Activated T-cell treated with anti-CD3 and anti-CD28 coated beads, Interleukin-2, amount 50 U/mL, for 24 hours (primary cell): ENCODE measurements at regions not wholly inside any gene's neighbourhood (a gene's known extent, or its start where the extent isn't known, plus 50 kb on each side); places are given as distances from the start of the nearest gene placed in this dataset.

ENCODE experiments used
- DNase-seq: peaks from one replicate; pipeline ENCODE4 v3.0.0-alpha.2; 2020
- H3K27ac Mint-ChIP-seq: 2 replicates; pipeline ENCODE4 v1.8.0; 2020; ENCODE audit warnings: mild to moderate bottlenecking, mixed read lengths
- H3K27me3 Mint-ChIP-seq: 2 replicates; pipeline ENCODE4 v1.8.0; 2020; ENCODE audit warnings: mixed read lengths
- H3K36me3 Mint-ChIP-seq: 2 replicates; pipeline ENCODE4 v1.8.0; 2020; ENCODE audit warnings: low read depth, mixed read lengths
- H3K4me1 Mint-ChIP-seq: 2 replicates; pipeline ENCODE4 v1.8.0; 2020; ENCODE audit warnings: low read depth, mixed read lengths
- H3K4me3 Mint-ChIP-seq: 2 replicates; pipeline ENCODE4 v1.8.0; 2020; ENCODE audit warnings: mild to moderate bottlenecking, moderate library complexity, mixed read lengths
- H3K9me3 Mint-ChIP-seq: 2 replicates; pipeline ENCODE4 v1.8.0; 2020; ENCODE audit warnings: mixed read lengths

GRCh38 chrX:128780934-128781333 is 728.7 kb upstream of the ACTRT1 start:
- DNase-seq: no peak
- Mint-ChIP-seq H3K4me1 (peaks cover 21% of the 10 kb centered on the region), H3K4me3 (no peak overlapping the region), H3K27me3 (peaks cover 7% of the 10 kb centered on the region), H3K9me3 (no peaks in the 10 kb centered on the region), H3K36me3 (no peaks in the 10 kb centered on the region), H3K27ac (no peak overlapping the region)

- Mint-ChIP-seq H3K9me3 (no peaks in the 10 kb centered on the region), H3K27ac (no peak overlapping the region), H3K27me3 (no peaks in the 10 kb centered on the region), H3K36me3 (no peaks in the 10 kb centered on the region), H3K4me3 (no peak overlapping the region), H3K4me1 (no peaks in the 10 kb centered on the region)
- DNase-seq: no peak
Observed at GRCh38 chrX:128769495-128769894, 717.3 kb upstream of the ACTRT1 start.

GRCh38 chrX:128759745-128760144 is 707.5 kb upstream of the ACTRT1 start:
- no peak for DNase-seq
- Mint-ChIP-seq H3K4me1 (no peaks in the 10 kb centered on the region), H3K4me3 (no peak overlapping the region), H3K9me3 (no peaks in the 10 kb centered on the region), H3K27ac (no peak overlapping the region), H3K27me3 (peaks cover 15% of the 10 kb centered on the region), H3K36me3 (no peaks in the 10 kb centered on the region)

- Mint-ChIP-seq H3K4me3 (no peak overlapping the region), H3K9me3 (no peaks in the 10 kb centered on the region), H3K27me3 (peaks cover 15% of the 10 kb centered on the region), H3K36me3 (no peaks in the 10 kb centered on the region), H3K4me1 (no peaks in the 10 kb centered on the region), H3K27ac (no peak overlapping the region)
- no peak for DNase-seq
Observed at GRCh38 chrX:128759177-128759576, 707.0 kb upstream of the ACTRT1 start.

- no peak for DNase-seq
- Mint-ChIP-seq H3K9me3 (no peaks in the 10 kb centered on the region), H3K4me1 (no peaks in the 10 kb centered on the region), H3K27me3 (peaks cover 14% of the 10 kb centered on the region), H3K27ac (no peak overlapping the region), H3K4me3 (no peak overlapping the region), H3K36me3 (no peaks in the 10 kb centered on the region)
Observed at GRCh38 chrX:128754130-128754529, 701.9 kb upstream of the ACTRT1 start.

GRCh38 chrX:128739539-128739938 is 687.3 kb upstream of the ACTRT1 start:
- Mint-ChIP-seq H3K27ac (no peak overlapping the region), H3K4me3 (no peak overlapping the region), H3K36me3 (no peaks in the 10 kb centered on the region), H3K4me1 (no peaks in the 10 kb centered on the region), H3K27me3 (no peaks in the 10 kb centered on the region), H3K9me3 (no peaks in the 10 kb centered on the region)
- DNase-seq: no peak

- Mint-ChIP-seq H3K27me3 (peaks cover 18% of the 10 kb centered on the region), H3K4me3 (no peak overlapping the region), H3K4me1 (no peaks in the 10 kb centered on the region), H3K36me3 (no peaks in the 10 kb centered on the region), H3K27ac (no peak overlapping the region), H3K9me3 (no peaks in the 10 kb centered on the region)
- no peak for DNase-seq
Observed at GRCh38 chrX:128728943-128729342, 676.7 kb upstream of the ACTRT1 start.

- Mint-ChIP-seq H3K27ac (no peak overlapping the region), H3K4me1 (no peaks in the 10 kb centered on the region), H3K27me3 (peaks cover 3% of the 10 kb centered on the region), H3K9me3 (no peaks in the 10 kb centered on the region), H3K4me3 (no peak overlapping the region), H3K36me3 (no peaks in the 10 kb centered on the region)
- DNase-seq: no peak
Observed at GRCh38 chrX:128717635-128718578, 665.7 kb upstream of the ACTRT1 start.

- no peak for DNase-seq
- Mint-ChIP-seq H3K36me3 (no peaks in the 10 kb centered on the region), H3K27ac (no peak overlapping the region), H3K4me1 (no peaks in the 10 kb centered on the region), H3K4me3 (no peak overlapping the region), H3K27me3 (peaks cover 16% of the 10 kb centered on the region), H3K9me3 (no peaks in the 10 kb centered on the region)
Observed at GRCh38 chrX:128714425-128714824, 662.2 kb upstream of the ACTRT1 start.

GRCh38 chrX:128699716-128700285 is 647.6 kb upstream of the ACTRT1 start:
- no peaks in the 10 kb centered on the region for H3K36me3 Mint-ChIP-seq
- H3K27ac Mint-ChIP-seq: no peak overlapping the region
- peaks cover 17% of the 10 kb centered on the region for H3K27me3 Mint-ChIP-seq
- no peak overlapping the region for H3K4me3 Mint-ChIP-seq
- no peak for DNase-seq
- H3K9me3 Mint-ChIP-seq: no peaks in the 10 kb centered on the region
- no peaks in the 10 kb centered on the region for H3K4me1 Mint-ChIP-seq

GRCh38 chrX:128698573-128699181 is 646.5 kb upstream of the ACTRT1 start:
- H3K27me3 Mint-ChIP-seq: peaks cover 12% of the 10 kb centered on the region
- H3K36me3 Mint-ChIP-seq: no peaks in the 10 kb centered on the region
- no peak overlapping the region for H3K27ac Mint-ChIP-seq
- no peak overlapping the region for H3K4me3 Mint-ChIP-seq
- H3K4me1 Mint-ChIP-seq: no peaks in the 10 kb centered on the region
- DNase-seq: no peak
- no peaks in the 10 kb centered on the region for H3K9me3 Mint-ChIP-seq

GRCh38 chrX:128691872-128692271 is 639.7 kb upstream of the ACTRT1 start:
- no peaks in the 10 kb centered on the region for H3K36me3 Mint-ChIP-seq
- H3K4me1 Mint-ChIP-seq: no peaks in the 10 kb centered on the region
- H3K4me3 Mint-ChIP-seq: no peak overlapping the region
- no peak for DNase-seq
- H3K27me3 Mint-ChIP-seq: peaks cover 15% of the 10 kb centered on the region
- no peaks in the 10 kb centered on the region for H3K9me3 Mint-ChIP-seq
- H3K27ac Mint-ChIP-seq: no peak overlapping the region

GRCh38 chrX:128685387-128685786 is 633.2 kb upstream of the ACTRT1 start:
- Mint-ChIP-seq H3K27ac (no peak overlapping the region), H3K4me3 (no peak overlapping the region), H3K36me3 (no peaks in the 10 kb centered on the region), H3K9me3 (peaks cover 2% of the 10 kb centered on the region), H3K4me1 (no peaks in the 10 kb centered on the region), H3K27me3 (peaks cover 6% of the 10 kb centered on the region)
- no peak for DNase-seq

- Mint-ChIP-seq H3K27me3 (peaks cover 22% of the 10 kb centered on the region), H3K27ac (no peak overlapping the region), H3K9me3 (no peaks in the 10 kb centered on the region), H3K36me3 (no peaks in the 10 kb centered on the region), H3K4me3 (no peak overlapping the region), H3K4me1 (no peaks in the 10 kb centered on the region)
- no peak for DNase-seq
Observed at GRCh38 chrX:128676651-128677050, 624.4 kb upstream of the ACTRT1 start.
